VCaP (cell line): ENCODE measurements at regions not wholly inside any gene's neighbourhood (a gene's known extent, or its start where the extent isn't known, plus 50 kb on each side); places are given as distances from the start of the nearest gene placed in this dataset.

Source experiments
- H3K27ac ChIP-seq: fragments of 450-650 bp; 2 replicates; pipeline ENCODE4 v1.5.1; 2017
- CTCF ChIP-seq: fragments of 450-650 bp; conservative IDR thresholded peaks from 2 replicates; pipeline ENCODE4 v1.5.1; 2017; ENCODE audit warnings: mild to moderate bottlenecking, moderate library complexity

DNA sequence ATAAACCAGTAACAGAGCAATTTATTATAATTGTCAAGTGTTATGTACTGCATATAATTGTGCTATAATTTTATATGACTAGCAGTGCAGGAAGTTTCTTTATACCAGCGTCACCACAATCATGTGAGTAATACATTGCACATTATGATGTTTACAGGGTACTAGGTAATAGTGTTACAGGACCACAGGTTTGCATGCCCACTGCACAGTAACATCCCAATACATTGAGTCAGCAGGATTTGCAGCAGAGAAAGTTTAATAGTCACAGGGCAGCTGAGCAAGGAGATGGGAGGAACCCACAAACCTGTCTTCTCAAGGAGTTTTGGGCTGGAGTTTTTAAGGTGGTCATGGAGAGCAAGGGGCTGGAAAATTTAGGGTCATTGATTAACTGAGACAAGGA, 1042.9 kb upstream of the ACVR2A start:
- no peak overlapping the region for H3K27ac ChIP-seq
- TF ChIP-seq CTCF: no peak

- H3K27ac ChIP-seq: no peak overlapping the region
- TF ChIP-seq CTCF: no peak
Measured at GRCh38 chr2:146786396-146786795, 1058.4 kb upstream of the ACVR2A start.

DNA sequence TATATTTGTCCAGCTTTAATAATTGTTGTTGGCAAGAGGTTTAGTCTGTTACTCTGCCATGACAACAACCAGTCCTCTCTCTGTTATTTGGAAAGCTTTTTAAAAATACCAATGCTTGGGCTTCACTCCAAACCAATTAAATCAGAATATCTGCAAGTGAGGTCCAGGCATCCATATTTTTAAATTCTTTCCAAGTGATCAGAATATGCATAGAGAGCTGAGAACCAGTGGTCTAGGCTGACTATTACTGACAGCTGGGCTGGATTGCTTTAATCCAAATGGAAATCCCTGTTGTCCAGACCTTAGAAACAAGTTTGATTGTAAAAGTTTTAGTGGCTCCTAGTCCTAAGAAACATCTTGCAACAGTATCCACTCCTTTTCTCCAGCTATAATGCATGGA, 1059.7 kb upstream of the ACVR2A start:
- TF ChIP-seq CTCF: no peak
- no peak overlapping the region for H3K27ac ChIP-seq

- no peak for TF ChIP-seq CTCF
- no peak overlapping the region for H3K27ac ChIP-seq
Measured at GRCh38 chr2:146784602-146785001, 1060.2 kb upstream of the ACVR2A start.

- H3K27ac ChIP-seq: no peak overlapping the region
- TF ChIP-seq CTCF: no peak
Measured at GRCh38 chr2:146777181-146777580, 1067.6 kb upstream of the ACVR2A start.

DNA sequence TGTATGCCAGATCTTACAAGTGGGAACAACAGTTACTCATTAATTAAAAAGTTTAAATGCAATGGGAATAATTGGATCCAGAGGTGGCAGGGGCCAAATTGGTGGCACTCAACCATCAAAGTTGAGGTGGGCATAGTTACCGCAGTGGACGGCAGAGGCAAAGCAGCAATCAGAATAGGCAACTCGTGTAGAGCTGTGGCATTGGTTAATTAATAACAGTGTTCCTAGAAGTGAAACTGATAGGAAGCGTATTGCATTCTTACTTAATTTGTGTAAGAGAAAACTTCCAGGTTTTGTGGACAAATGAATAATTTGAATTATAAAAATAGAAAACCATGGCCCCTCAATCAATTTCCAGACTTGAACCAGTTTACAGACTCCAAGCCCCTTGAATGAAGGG, 1068.2 kb upstream of the ACVR2A start:
- no peak overlapping the region for H3K27ac ChIP-seq
- no peak for TF ChIP-seq CTCF

DNA sequence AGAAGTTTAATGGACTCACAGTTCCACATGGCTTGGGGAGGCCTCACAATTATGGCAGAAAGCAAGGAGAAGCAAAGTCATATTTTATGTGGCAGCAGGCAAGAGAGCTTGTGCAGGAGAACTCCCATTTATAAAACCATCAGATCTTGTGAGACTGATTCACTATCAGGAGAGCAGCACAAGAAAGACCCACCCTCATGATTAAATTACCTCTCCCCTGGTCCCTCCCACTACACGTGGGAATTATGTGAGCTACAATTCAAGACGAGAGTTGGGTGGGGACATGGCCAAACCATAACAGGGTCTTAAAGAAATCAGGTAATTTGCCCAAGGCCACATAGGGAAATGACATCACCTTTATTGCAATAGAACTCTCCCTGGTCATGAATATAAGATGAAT, 1073.3 kb upstream of the ACVR2A start:
- no peak for TF ChIP-seq CTCF
- H3K27ac ChIP-seq: no peak overlapping the region

GRCh38 chr2:146764301-146764700, 1080.5 kb upstream of the ACVR2A start:
- no peak overlapping the region for H3K27ac ChIP-seq
- no peak for TF ChIP-seq CTCF
